Uterus (tissue), 2 donors: ENCODE measurements at regions not wholly inside any gene's neighbourhood (a gene's known extent, or its start where the extent isn't known, plus 50 kb on each side); places are given as distances from the start of the nearest gene placed in this dataset.

Experiments used
- CTCF ChIP-seq, 4 experiments: fragments of 200-600 bp in 2 of 4; fragments of 450-650 bp in 2 of 4; sonication (generic) in 2 of 4; IDR thresholded peaks; one replicate each; pipeline ENCODE4 v1.5.1; 2016 to 2019; ENCODE audit warnings: antibody characterized with exemption in 4 of 4, mild to moderate bottlenecking in 2 of 4, moderate library complexity in 1 of 4
- POLR2A ChIP-seq, 2 donors: fragments of 450-650 bp; IDR thresholded peaks; one replicate each; pipeline ENCODE4 v1.6.1; 2016; ENCODE audit warnings: antibody characterized with exemption in 2 of 2, mild to moderate bottlenecking in 1 of 2, moderate library complexity in 1 of 2

GRCh38 chr2:14479486-14479885, 153.0 kb upstream of the LRATD1 start:
- TF ChIP-seq CTCF (IDR thresholded peaks at IDR 0.05) (no peak), POLR2A (IDR thresholded peaks at IDR 0.05) (no peak)
